HCT116 (cell line): ENCODE measurements at regions not wholly inside any gene's neighbourhood (a gene's known extent, or its start where the extent isn't known, plus 50 kb on each side); places are given as distances from the start of the nearest gene placed in this dataset.

Source experiments
- ATAC-seq: fragments of 200-7000 bp; cut with Tn5 transposase; 2 replicates; pipeline ENCODE4 v1.9.1; 2020; ENCODE audit warnings: mild to moderate bottlenecking, moderate library complexity
- BruUV-seq: library from RNA; stranded (reverse); fragments of 400-500 nt; replicated peaks from 2 replicates; lab custom pipeline; 2021; lab: Mats Ljungman, UMichigan
- CTCF ChIA-PET: fragments of 300-600 bp; sonication (Branson Sonifier 250); formaldehyde crosslinking; loops from one replicate; lab custom pipeline; 2021; ENCODE audit warnings: antibody characterized with exemption; lab: Charles Lee
- POLR2A ChIA-PET: fragments of 300-600, 350-600 bp; sonication (Branson Sonifier 250); formaldehyde crosslinking; loops from one replicate; lab custom pipeline; 2021; ENCODE audit warnings: antibody characterized with exemption; lab: Charles Lee
- RAD21 ChIA-PET, 2 experiments: fragments of 300-600 bp; sonication (Branson Sonifier 250); formaldehyde crosslinking; loops; one replicate each; lab custom pipeline; 2023; ENCODE audit warnings: low total read pairs in 2 of 2; ENCODE audit not compliant: uncharacterized antibody in 2 of 2, unreplicated experiment in 2 of 2, low non-redundant PET in 1 of 2; lab: Charles Lee
- DNase-seq: peaks from one replicate; pipeline ENCODE4 v3.0.0-alpha.2; 2010; ENCODE audit warnings: low read depth, low spot score
- H2AFZ ChIP-seq: fragments of 200-600 bp; shearing (Covaris generic), sonication (generic); 2 replicates; pipeline ENCODE4 v1.6.1; 2017; ENCODE audit warnings: low read depth, mixed run types, mixed read lengths, antibody characterized with exemption, low read length; ENCODE audit not compliant: poor library complexity, severe bottlenecking
- H3K27ac ChIP-seq: 2 replicates; pipeline ENCODE4 v1.5.1; 2012; ENCODE audit warnings: low read depth, low read length
- H3K27me3 ChIP-seq: fragments of 200-600 bp; sonication (generic); 2 replicates; pipeline ENCODE4 v1.6.1; 2016; ENCODE audit warnings: mixed run types, low read length, mixed read lengths; ENCODE audit not compliant: insufficient read depth
- H3K36me3 ChIP-seq, 2 experiments: fragments of 200-500 bp in 1 of 2; fragments of 200-600 bp in 1 of 2; sonication (Bioruptor generic) in 1 of 2; sonication (generic) in 1 of 2; 2 replicates each; pipeline versions ENCODE4 v1.5.1 to v1.6.1; 2014 to 2016; ENCODE audit warnings: low read length in 2 of 2, inconsistent platforms in 1 of 2, mixed read lengths in 1 of 2, mixed run types in 1 of 2; ENCODE audit not compliant: insufficient read depth in 2 of 2, control insufficient read depth in 1 of 2
- H3K4me1 ChIP-seq, 2 experiments: fragments of 200-600 bp in 1 of 2; sonication (generic) in 1 of 2; 2 replicates each; pipeline versions ENCODE4 v1.5.1 to v1.6.1; 2012 to 2017; ENCODE audit warnings: low read length in 2 of 2, inconsistent platforms in 1 of 2, mild to moderate bottlenecking in 1 of 2, mixed read lengths in 1 of 2, mixed run types in 1 of 2, moderate library complexity in 1 of 2; ENCODE audit not compliant: insufficient read depth in 2 of 2, control insufficient read depth in 1 of 2
- H3K4me2 ChIP-seq: fragments of 200-600 bp; sonication (generic); 2 replicates; pipeline ENCODE4 v1.6.1; 2017; ENCODE audit warnings: mixed run types, low read length, mixed read lengths
- H3K4me3 ChIP-seq, 2 experiments: fragments of 200-600 bp in 1 of 2; sonication (generic) in 1 of 2; replicated peaks in 1 of 2; 2 replicates each; pipeline ENCODE4 v1.5.1; 2011 to 2016; ENCODE audit warnings: low read length in 2 of 2, control low read depth in 1 of 2, low read depth in 1 of 2, mild to moderate bottlenecking in 1 of 2, mixed read lengths in 1 of 2, mixed run types in 1 of 2
- H3K79me2 ChIP-seq: fragments of 200-600 bp; sonication (generic); 2 replicates; pipeline ENCODE4 v1.6.1; 2017; ENCODE audit warnings: mild to moderate bottlenecking, mixed run types, low read length, moderate library complexity, mixed read lengths; ENCODE audit not compliant: insufficient read depth
- H3K9ac ChIP-seq: fragments of 200-600 bp; sonication (generic); 2 replicates; pipeline ENCODE4 v1.6.1; 2016; ENCODE audit warnings: low read length, mixed read lengths
- H3K9me2 ChIP-seq: fragments of 200-600 bp; sonication (generic), shearing (Covaris generic); 2 replicates; pipeline ENCODE4 v1.6.1; 2017; ENCODE audit warnings: mixed run types, mild to moderate bottlenecking, moderate library complexity; ENCODE audit not compliant: insufficient read depth
- H3K9me3 ChIP-seq, 2 experiments: fragments of 200-500 bp in 1 of 2; fragments of 200-600 bp in 1 of 2; sonication (Bioruptor generic) in 1 of 2; sonication (generic) in 1 of 2; 2 replicates each; pipeline ENCODE4 v1.6.1; 2014 to 2017; ENCODE audit warnings: low read length in 2 of 2, mixed read lengths in 2 of 2, inconsistent platforms in 1 of 2, low read depth in 1 of 2, mild to moderate bottlenecking in 1 of 2, mixed run types in 1 of 2, moderate library complexity in 1 of 2; ENCODE audit not compliant: control insufficient read depth in 1 of 2, insufficient read depth in 1 of 2
- H4K20me1 ChIP-seq: fragments of 200-600 bp; sonication (generic), shearing (Covaris generic); 2 replicates; pipeline ENCODE4 v1.6.1; 2017; ENCODE audit warnings: mixed run types, mild to moderate bottlenecking, moderate library complexity; ENCODE audit not compliant: insufficient read depth
- ATF3 ChIP-seq: IDR thresholded peaks from 2 replicates; pipeline ENCODE4 v1.6.1; 2012
- CBX3 ChIP-seq: IDR thresholded peaks from 2 replicates; pipeline ENCODE4 v1.6.1; 2012; ENCODE audit warnings: low read depth
- CTCF ChIP-seq, 3 experiments: fragments of 200-600 bp in 1 of 3; sonication (generic) in 1 of 3; IDR thresholded peaks in 2 of 3; conservative IDR thresholded peaks in 1 of 3; 2 replicates each; pipeline ENCODE4 v1.5.1; 2012 to 2017; ENCODE audit warnings: low read depth in 2 of 3, low read length in 2 of 3, antibody characterized with exemption in 1 of 3, borderline replicate concordance in 1 of 3, control low read depth in 1 of 3, mild to moderate bottlenecking in 1 of 3, mixed read lengths in 1 of 3, mixed run types in 1 of 3, moderate library complexity in 1 of 3; ENCODE audit not compliant: insufficient read depth in 1 of 3
- SRF ChIP-seq: IDR thresholded peaks from 2 replicates; pipeline ENCODE4 v1.6.1; 2012; ENCODE audit warnings: low read depth
- TCF7L2 ChIP-seq: IDR thresholded peaks from 2 replicates; pipeline ENCODE4 v1.7.0; 2011; ENCODE audit warnings: borderline replicate concordance, inconsistent platforms; ENCODE audit not compliant: insufficient read depth, insufficient read length; ENCODE audit errors: extremely low read depth
- ZBTB33 ChIP-seq: IDR thresholded peaks from 2 replicates; pipeline ENCODE4 v1.6.1; 2011; ENCODE audit warnings: mild to moderate bottlenecking, low read length, moderate library complexity; ENCODE audit not compliant: insufficient replicate concordance; ENCODE audit errors: extremely low read depth
- ZFX ChIP-seq: fragments of 450-650 bp; IDR thresholded peaks from 2 replicates; pipeline ENCODE4 v1.6.1; 2017
- ZNF274 ChIP-seq: fragments of 200-500 bp; sonication (Bioruptor generic); IDR thresholded peaks from 2 replicates; pipeline ENCODE4 v1.6.1; 2014; ENCODE audit warnings: mild to moderate bottlenecking, low read depth, low read length, inconsistent platforms
- intact Hi-C: fragments of 100-400 bp; cut with micrococcal nuclease; formaldehyde crosslinking; loops from 2 replicates; pipeline ENCODE4 v1.10.0; 2022

- TF ChIP-seq ZFX = no peak
- no peak for TF ChIP-seq CTCF (IDR thresholded peaks at IDR 0.05 in 2 of 3, conservative IDR thresholded peaks at IDR 0.05 in 1 of 3; ENCODE audit: borderline replicate concordance in 1 of 3, insufficient read depth in 1 of 3, low read depth in 2 of 3, low read length in 2 of 3)
These were observed 513.2 kb upstream of the TBL1XR1 start (continued) for GRCh38 chr3:177710506-177710905.

GRCh38 chr3:177711637-177712036 is 514.4 kb upstream of the TBL1XR1 start:
- Histone ChIP-seq H3K79me2 (no peaks in the 10 kb centered on the region), H3K36me3 (no peaks in the 10 kb centered on the region), H3K27me3 (no peaks in the 10 kb centered on the region), H3K4me2 (no peak overlapping the region), H3K9ac (no peak overlapping the region), H3K9me2 (no peaks in the 10 kb centered on the region), H3K27ac (no peak overlapping the region), H3K4me3 (no peak overlapping the region), H3K9me3 (no peaks in the 10 kb centered on the region), H4K20me1 (no peaks in the 10 kb centered on the region), H2AFZ (no peak overlapping the region), H3K4me1 (no peaks in the 10 kb centered on the region)
- intact Hi-C loops = no loop called here
- no TSS peak for BruUV-seq
- ATAC-seq = no peak
- ChIA-PET POLR2A (interaction anchor here (0.6 kb wide), 1 partner anchor 635 kb away, joined by 3 read pairs; no protein-coding TSS in a partner anchor), RAD21 (no interaction called here), CTCF (no interaction called here)
- TF ChIP-seq TCF7L2 (no peak), ZFX (no peak), ATF3 (no peak), CBX3 (no peak), ZNF274 (no peak), ZBTB33 (no peak), SRF (no peak)
- no peak for DNase-seq
